ENCODE measurements at regions not wholly inside any gene's neighbourhood (a gene's known extent, or its start where the extent isn't known, plus 50 kb on each side); places are given as distances from the start of the nearest gene placed in this dataset.

- Histone ChIP-seq H3K9me3 (replicated peaks; ENCODE audit: control insufficient read depth, insufficient read depth, low read length) (no peaks in the 10 kb centered on the region), H3K36me3 (ENCODE audit: control insufficient read depth in 2 of 2, extremely low read depth in 1 of 2, insufficient read depth in 2 of 2, low read length in 2 of 2) (no peaks in the 10 kb centered on the region), H3K79me2 (ENCODE audit: control insufficient read depth, insufficient read depth, low read length) (no peaks in the 10 kb centered on the region), H4K20me1 (replicated peaks; ENCODE audit: control insufficient read depth, extremely low read depth, insufficient read depth, low read length) (no peaks in the 10 kb centered on the region), H3K9me1 (replicated peaks; ENCODE audit: control insufficient read depth, extremely low read depth, insufficient read depth, low read length) (no peaks in the 10 kb centered on the region), H3K4me2 (ENCODE audit: insufficient read depth, low read length) (no peak overlapping the region), H3K9ac (replicated peaks; ENCODE audit: extremely low read depth, insufficient read depth, low read length) (no peak overlapping the region), H3K4me3 (replicated peaks in 1 of 3; ENCODE audit: insufficient read depth in 1 of 3, low read depth in 1 of 3, low read length in 3 of 3) (no peak overlapping the region), H3K4me1 (ENCODE audit: control insufficient read depth, extremely low read depth, insufficient read depth, low read length) (no peaks in the 10 kb centered on the region), H2AFZ (ENCODE audit: low read depth, low read length) (no peak overlapping the region), H3K27me3 (ENCODE audit: control insufficient read depth in 2 of 2, insufficient read depth in 2 of 2, low read length in 2 of 2) (peaks cover 0 to 2% of the 10 kb centered on the region in 2 experiments), H3K27ac (ENCODE audit: insufficient read depth, low read depth, low read length) (no peak overlapping the region)
- no peak for DNase-seq (ENCODE audit: low read depth, low spot score)
- no TSS peak for BruUV-seq (replicated peaks)
- intact Hi-C loops (cut with micrococcal nuclease) = no loop called here
- TF ChIP-seq MYC (IDR thresholded peaks at IDR 0.05; ENCODE audit: low read depth, low read length) (no peak), MAX (IDR thresholded peaks at IDR 0.05; ENCODE audit: insufficient read depth, insufficient read length) (no peak), EZH2 (IDR thresholded peaks at IDR 0.05; ENCODE audit: borderline replicate concordance, low read depth, low read length, severe bottlenecking) (no peak), JUN (IDR thresholded peaks at IDR 0.05; ENCODE audit: borderline replicate concordance, insufficient read depth, insufficient read length, low read depth) (no peak), POLR2AphosphoS5 (IDR thresholded peaks at IDR 0.05; ENCODE audit: insufficient read depth, low read depth, low read length) (no peak), POLR2A (IDR thresholded peaks at IDR 0.05; ENCODE audit: low read depth, low read length) (no peak), FOS (IDR thresholded peaks at IDR 0.05; ENCODE audit: borderline replicate concordance, insufficient read depth, low read length) (no peak), GATA2 (IDR thresholded peaks at IDR 0.05; ENCODE audit: insufficient read depth, insufficient read length, low read depth, low read length) (no peak)
- TF ChIP-seq, protein P1, sequence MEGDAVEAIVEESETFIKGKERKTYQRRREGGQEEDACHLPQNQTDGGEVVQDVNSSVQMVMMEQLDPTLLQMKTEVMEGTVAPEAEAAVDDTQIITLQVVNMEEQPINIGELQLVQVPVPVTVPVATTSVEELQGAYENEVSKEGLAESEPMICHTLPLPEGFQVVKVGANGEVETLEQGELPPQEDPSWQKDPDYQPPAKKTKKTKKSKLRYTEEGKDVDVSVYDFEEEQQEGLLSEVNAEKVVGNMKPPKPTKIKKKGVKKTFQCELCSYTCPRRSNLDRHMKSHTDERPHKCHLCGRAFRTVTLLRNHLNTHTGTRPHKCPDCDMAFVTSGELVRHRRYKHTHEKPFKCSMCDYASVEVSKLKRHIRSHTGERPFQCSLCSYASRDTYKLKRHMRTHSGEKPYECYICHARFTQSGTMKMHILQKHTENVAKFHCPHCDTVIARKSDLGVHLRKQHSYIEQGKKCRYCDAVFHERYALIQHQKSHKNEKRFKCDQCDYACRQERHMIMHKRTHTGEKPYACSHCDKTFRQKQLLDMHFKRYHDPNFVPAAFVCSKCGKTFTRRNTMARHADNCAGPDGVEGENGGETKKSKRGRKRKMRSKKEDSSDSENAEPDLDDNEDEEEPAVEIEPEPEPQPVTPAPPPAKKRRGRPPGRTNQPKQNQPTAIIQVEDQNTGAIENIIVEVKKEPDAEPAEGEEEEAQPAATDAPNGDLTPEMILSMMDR (IDR thresholded peaks at IDR 0.05; ENCODE audit: extremely low read depth in 1 of 2, insufficient read depth in 1 of 2, low read depth in 1 of 2, low read length in 2 of 2) = no peak
- FAIRE-seq = no peak
- ChIA-PET CTCF (no interaction called here), POLR2A (no interaction called here)
- dilution Hi-C loops (cut with MboI; ENCODE audit: extremely low pct_ligation_motif_present, low sequenced_read_pairs) = no loop called here
These were observed 230.7 kb downstream of the SHQ1 start for GRCh38 chr3:72617424-72618024.

Data from endothelial cell of umbilical vein (primary cell).